Gastroesophageal sphincter (tissue), 4 donors: ENCODE measurements at regions not wholly inside any gene's neighbourhood (a gene's known extent, or its start where the extent isn't known, plus 50 kb on each side); places are given as distances from the start of the nearest gene placed in this dataset.

Experiments used
- ATAC-seq: fragments of 150-250 bp; one replicate; pipeline ENCODE4 v1.9.1; 2016; ENCODE audit warnings: mild to moderate bottlenecking, moderate library complexity
- H3K27ac ChIP-seq, 4 donors: fragments of 200-600 bp; sonication (generic) in 3 of 4; 1 replicate in 3 of 4; 2 replicates in 1 of 4; pipeline ENCODE4 v1.5.1; 2016 to 2019
- H3K27me3 ChIP-seq: fragments of 200-600 bp; sonication (generic); one replicate; pipeline ENCODE4 v1.5.1; 2019
- H3K36me3 ChIP-seq, 2 donors: fragments of 200-600 bp; sonication (generic); one replicate each; pipeline ENCODE4 v1.5.1; 2019; ENCODE audit warnings: control low read depth in 1 of 2
- H3K4me1 ChIP-seq, 3 donors: fragments of 200-600 bp; sonication (generic); 1 replicate in 2 of 3; 2 replicates in 1 of 3; pipeline ENCODE4 v1.5.1; 2016 to 2019; ENCODE audit warnings: control low read depth in 2 of 3
- H3K4me3 ChIP-seq, 2 donors: fragments of 200-600 bp; sonication (generic); one replicate each; pipeline ENCODE4 v1.5.1; 2019; ENCODE audit warnings: mild to moderate bottlenecking in 1 of 2, moderate library complexity in 1 of 2
- H3K9me3 ChIP-seq, 3 donors: fragments of 200-600 bp; sonication (generic); one replicate each; pipeline ENCODE4 v1.5.1; 2017 to 2019; ENCODE audit warnings: control low read depth in 2 of 3
- EP300 ChIP-seq: sonication (generic); formaldehyde crosslinking; IDR thresholded peaks from one replicate; pipeline ENCODE4 v1.6.1; 2017; ENCODE audit warnings: antibody characterized with exemption, mild to moderate bottlenecking
- POLR2A ChIP-seq, 2 donors: fragments of 450-650 bp; IDR thresholded peaks; one replicate each; pipeline ENCODE4 v1.6.1; 2017; ENCODE audit warnings: antibody characterized with exemption in 2 of 2, mild to moderate bottlenecking in 2 of 2, moderate library complexity in 1 of 2
- POLR2AphosphoS5 ChIP-seq: sonication (generic); formaldehyde crosslinking; IDR thresholded peaks from one replicate; pipeline ENCODE4 v1.6.1; 2017; ENCODE audit warnings: antibody characterized with exemption
- WGBS, 2 donors: methylation state at CpG; one replicate each; pipeline ENCODE4 v1.1.5; 2018; ENCODE audit warnings: low coverage in 1 of 2; 5-methylcytosine and 5-hydroxymethylcytosine counted together
- TF ChIP-seq, protein P1 (sequence below), 4 experiments: fragments of 200-600 bp in 2 of 4; fragments of 450-650 bp in 2 of 4; sonication (generic) in 1 of 4; IDR thresholded peaks; one replicate each; pipeline ENCODE4 v1.5.1; 2017 to 2019; ENCODE audit warnings: antibody characterized with exemption in 4 of 4, mild to moderate bottlenecking in 2 of 4, moderate library complexity in 2 of 4

DNA sequence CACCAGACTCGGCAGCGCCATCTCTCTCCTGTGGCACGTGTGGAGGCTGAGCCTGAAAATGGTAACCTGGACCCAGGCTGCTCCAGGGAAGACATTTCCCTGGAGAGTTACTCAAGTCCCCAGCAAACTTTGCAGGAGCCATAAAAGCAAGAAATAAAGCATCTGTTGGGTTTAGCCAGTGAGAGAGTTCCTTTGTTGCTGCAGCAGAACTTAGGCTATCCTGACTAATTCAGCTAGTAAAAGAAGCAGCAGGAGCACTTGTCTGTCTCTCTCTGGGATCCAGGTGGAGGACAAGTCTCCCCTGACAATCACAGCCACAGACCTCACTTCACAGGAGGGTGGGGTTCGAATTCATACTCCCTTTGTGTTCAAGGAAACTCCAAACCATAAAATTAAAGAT, 79.2 kb upstream of the DIO3 start:
- TF ChIP-seq POLR2A (IDR thresholded peaks at IDR 0.05) (no peak), POLR2AphosphoS5 (no peak), EP300 (no peak)
- TF ChIP-seq, protein P1, sequence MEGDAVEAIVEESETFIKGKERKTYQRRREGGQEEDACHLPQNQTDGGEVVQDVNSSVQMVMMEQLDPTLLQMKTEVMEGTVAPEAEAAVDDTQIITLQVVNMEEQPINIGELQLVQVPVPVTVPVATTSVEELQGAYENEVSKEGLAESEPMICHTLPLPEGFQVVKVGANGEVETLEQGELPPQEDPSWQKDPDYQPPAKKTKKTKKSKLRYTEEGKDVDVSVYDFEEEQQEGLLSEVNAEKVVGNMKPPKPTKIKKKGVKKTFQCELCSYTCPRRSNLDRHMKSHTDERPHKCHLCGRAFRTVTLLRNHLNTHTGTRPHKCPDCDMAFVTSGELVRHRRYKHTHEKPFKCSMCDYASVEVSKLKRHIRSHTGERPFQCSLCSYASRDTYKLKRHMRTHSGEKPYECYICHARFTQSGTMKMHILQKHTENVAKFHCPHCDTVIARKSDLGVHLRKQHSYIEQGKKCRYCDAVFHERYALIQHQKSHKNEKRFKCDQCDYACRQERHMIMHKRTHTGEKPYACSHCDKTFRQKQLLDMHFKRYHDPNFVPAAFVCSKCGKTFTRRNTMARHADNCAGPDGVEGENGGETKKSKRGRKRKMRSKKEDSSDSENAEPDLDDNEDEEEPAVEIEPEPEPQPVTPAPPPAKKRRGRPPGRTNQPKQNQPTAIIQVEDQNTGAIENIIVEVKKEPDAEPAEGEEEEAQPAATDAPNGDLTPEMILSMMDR (IDR thresholded peaks at IDR 0.05), result no peak
- Histone ChIP-seq H3K27ac (no peak overlapping the region), H3K4me1 (peaks cover 0 to 9% (median 0%) of the 10 kb centered on the region in 3 donors), H3K27me3 (peaks cover 10% of the 10 kb centered on the region), H3K4me3 (no peak overlapping the region), H3K9me3 (peaks cover 0 to 37% (median 0%) of the 10 kb centered on the region in 3 donors), H3K36me3 (no peaks in the 10 kb centered on the region)
- ATAC-seq, result no peak
- 100% methylated on average over 1 of the region's 4 CpGs for WGBS, 2 donors

DNA sequence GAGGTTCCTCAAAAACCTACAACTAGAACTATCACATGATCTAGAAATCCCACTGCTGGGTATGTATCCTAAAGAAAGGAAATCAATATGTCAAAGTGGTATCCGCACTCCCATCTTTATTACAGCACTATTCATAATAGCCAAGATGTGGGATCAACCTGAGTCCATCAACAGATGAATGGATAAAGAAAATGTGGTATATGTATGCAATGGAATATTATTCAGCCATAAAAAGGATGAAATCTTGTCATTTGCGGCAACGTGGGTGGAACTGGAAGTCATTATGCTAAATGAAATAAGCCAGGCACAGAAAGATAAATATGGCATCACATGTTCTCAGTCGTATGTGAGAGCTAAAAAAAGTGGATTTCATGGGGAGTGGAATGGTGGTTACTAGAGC, 77.5 kb upstream of the DIO3 start:
- peaks cover 0 to 8% (median 0%) of the 10 kb centered on the region in 3 donors for H3K4me1 ChIP-seq
- TF ChIP-seq, protein P1 (IDR thresholded peaks at IDR 0.05), result no peak
- TF ChIP-seq EP300 (no peak), POLR2A (IDR thresholded peaks at IDR 0.05) (no peak), POLR2AphosphoS5 (no peak)
- peaks cover 10% of the 10 kb centered on the region for H3K27me3 ChIP-seq
- no peak overlapping the region for H3K27ac ChIP-seq
- ATAC-seq, result no peak
- H3K9me3 ChIP-seq, result peaks cover 0 to 52% (median 0%) of the 10 kb centered on the region in 3 donors
- H3K36me3 ChIP-seq, result no peaks in the 10 kb centered on the region
- H3K4me3 ChIP-seq, result no peak overlapping the region
- 57 to 66% methylated on average over 4 of the region's 4 CpGs for WGBS, 2 donors

DNA sequence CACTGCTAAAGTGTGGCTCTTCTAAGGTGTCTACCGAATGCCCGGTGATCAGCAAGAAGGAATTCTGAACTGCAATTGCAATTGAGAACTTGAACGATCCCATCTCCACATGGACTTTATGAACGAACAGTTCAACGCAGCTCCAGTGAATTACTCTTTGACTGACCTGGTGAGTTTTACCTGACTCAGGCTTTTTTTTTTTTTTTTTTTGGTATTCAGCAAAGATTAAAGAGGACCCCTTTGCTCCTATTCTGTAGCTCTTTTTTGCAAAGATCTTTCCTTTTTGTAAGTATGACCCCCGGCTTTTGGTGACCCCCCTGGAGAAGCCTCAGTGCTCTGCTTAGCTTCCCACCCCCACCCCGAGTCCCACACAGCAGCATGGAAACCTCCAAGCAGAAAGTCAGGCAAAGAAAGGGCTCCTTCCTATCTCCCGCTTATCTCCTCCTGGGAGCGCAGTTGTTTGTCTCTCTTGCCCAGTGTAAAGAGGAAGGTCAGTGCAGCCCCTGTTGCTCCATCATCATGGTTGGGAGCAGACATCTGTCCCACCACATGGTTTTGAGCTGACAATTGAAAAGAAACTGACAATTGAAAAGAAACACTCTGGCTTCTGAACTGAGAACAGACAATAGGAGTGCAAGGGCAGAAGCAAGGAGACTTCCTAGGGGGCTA, 72.1 kb upstream of the DIO3 start:
- Histone ChIP-seq H3K27me3 (peaks cover 21% of the 10 kb centered on the region), H3K36me3 (no peaks in the 10 kb centered on the region), H3K27ac (no peak overlapping the region), H3K4me3 (no peak overlapping the region), H3K9me3 (peaks cover 0 to 49% (median 0%) of the 10 kb centered on the region in 3 donors), H3K4me1 (no peaks in the 10 kb centered on the region)
- WGBS, 2 donors, result 84 to 87% methylated on average over 6 to 8 of the region's 9 CpGs
- TF ChIP-seq, protein P1 (IDR thresholded peaks at IDR 0.05), result no peak
- TF ChIP-seq POLR2AphosphoS5 (no peak), EP300 (no peak), POLR2A (IDR thresholded peaks at IDR 0.05) (no peak)
- ATAC-seq, result no peak

DNA sequence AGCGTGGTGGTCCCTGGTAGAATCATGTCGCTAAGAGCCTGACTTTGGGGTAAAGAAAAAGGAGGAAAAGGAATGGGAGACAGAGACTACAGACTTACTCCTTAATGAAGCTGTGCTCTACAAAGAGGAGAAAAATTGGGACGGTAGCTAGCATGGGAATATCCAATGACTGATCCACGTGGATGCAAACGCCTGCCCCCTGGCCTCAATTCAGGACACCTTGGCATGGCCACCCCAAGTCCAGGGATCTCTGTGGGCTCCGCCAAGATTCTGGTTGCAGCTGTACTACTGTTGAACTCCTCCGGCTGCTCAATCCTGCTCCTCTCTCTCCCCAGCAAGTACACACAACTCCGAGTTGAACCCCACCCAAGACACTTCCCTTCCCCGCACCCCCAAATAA, 70.5 kb upstream of the DIO3 start:
- peaks cover 21% of the 10 kb centered on the region for H3K27me3 ChIP-seq
- no peak overlapping the region for H3K27ac ChIP-seq
- TF ChIP-seq, protein P1 (IDR thresholded peaks at IDR 0.05), result no peak
- TF ChIP-seq EP300 (no peak), POLR2A (IDR thresholded peaks at IDR 0.05) (no peak), POLR2AphosphoS5 (no peak)
- no peaks in the 10 kb centered on the region for H3K36me3 ChIP-seq
- 70 to 74% methylated on average over 2 to 9 of the region's 9 CpGs for WGBS, 2 donors
- H3K4me3 ChIP-seq, result no peak overlapping the region
- H3K9me3 ChIP-seq, result peaks cover 0 to 42% (median 0%) of the 10 kb centered on the region in 3 donors
- ATAC-seq, result no peak
- no peaks in the 10 kb centered on the region for H3K4me1 ChIP-seq

DNA sequence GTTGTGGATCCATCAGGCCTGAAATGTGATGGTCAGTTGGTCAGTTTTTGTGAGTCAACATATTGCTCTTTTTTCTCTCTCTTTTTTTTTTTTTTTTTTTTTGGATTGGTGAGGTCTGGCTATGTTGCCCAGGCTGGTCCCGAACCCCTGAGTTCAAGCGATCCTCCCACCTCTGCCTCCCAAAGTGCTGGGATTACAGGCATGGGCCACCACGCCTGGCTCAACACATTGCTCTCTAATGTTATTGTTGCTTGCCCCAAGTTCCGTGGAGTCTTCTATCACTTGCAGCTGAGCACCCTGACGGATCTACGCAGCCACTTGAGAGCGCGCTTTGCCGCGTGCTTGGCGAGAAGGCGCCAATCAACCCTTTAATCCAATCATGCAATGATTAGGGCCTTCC, 69.5 kb upstream of the DIO3 start:
- Histone ChIP-seq H3K36me3 (no peaks in the 10 kb centered on the region), H3K9me3 (peaks cover 0 to 36% (median 0%) of the 10 kb centered on the region in 3 donors), H3K4me3 (no peak overlapping the region), H3K27ac (no peak overlapping the region), H3K4me1 (peaks cover 0 to under 1% (median 0%) of the 10 kb centered on the region in 3 donors), H3K27me3 (peaks cover 28% of the 10 kb centered on the region)
- 87% methylated on average over 6 of the region's 12 CpGs; no CpG with 5 or more reads in 1 of the 2 donors for WGBS, 2 donors
- TF ChIP-seq POLR2A (IDR thresholded peaks at IDR 0.05) (no peak), POLR2AphosphoS5 (no peak), EP300 (no peak)
- TF ChIP-seq, protein P1 (IDR thresholded peaks at IDR 0.05), result no peak
- ATAC-seq, result no peak
